ENCODE measurements at regions not wholly inside any gene's neighbourhood (a gene's known extent, or its start where the extent isn't known, plus 50 kb on each side); places are given as distances from the start of the nearest gene placed in this dataset.

DNA sequence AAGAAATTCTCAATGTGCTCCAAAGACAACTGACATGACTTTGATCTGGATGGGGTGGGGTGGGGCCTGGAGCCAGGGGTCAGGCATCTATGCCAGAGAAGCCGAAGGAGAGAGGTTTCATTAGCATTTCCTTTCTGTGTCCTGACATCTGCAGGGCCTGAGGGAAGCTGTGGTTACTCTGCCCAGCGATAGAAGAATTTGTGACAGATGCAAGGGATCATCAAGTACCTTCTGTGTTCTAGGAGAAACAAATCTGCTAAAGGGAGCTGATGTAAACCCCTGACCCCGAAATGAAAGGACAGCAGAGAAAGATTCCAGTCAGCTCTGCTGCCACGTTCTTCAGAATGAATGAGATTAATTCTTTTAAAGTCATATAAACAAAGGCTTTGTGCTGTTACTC lies 335.7 kb downstream of the PRELID2 start:
- no peak for DNase-seq

DNA sequence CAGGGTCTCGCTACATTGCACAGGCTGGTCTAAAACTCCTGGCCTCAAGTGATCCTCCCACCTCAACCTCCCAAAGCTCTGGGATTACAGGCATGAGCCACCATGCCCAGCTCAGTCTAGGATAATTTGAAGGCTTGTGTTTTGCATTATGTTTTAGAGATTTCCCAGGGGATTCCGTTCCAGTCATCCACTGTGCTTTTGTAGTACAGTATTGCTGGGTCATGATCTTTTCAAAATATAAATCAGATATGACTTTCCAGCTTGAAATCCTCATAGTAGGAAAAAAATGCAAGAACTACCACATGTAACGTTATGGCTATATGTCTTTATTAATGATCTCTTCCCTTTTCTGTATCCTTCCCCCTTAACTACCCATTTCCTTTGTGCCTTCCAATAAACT lies 338.1 kb downstream of the PRELID2 start:
- no peak for DNase-seq

DNA sequence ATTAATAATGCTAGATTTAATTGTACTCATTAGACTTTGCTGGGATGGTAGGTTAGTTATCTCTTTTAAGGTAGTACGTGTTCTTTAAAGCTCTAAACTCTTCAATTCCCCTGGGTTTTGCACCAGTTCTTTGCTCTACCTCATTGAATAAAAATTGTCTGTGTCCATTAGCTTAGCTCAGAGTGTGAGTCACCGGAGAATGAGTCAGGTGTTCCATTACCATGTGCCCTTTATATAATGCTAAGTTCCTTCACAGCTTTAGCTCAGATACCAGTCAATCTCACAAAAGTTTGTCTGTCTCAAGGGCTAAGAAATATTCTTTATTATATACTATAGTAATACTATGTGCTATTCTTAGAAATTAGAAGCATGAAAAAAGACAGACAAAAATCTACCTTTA lies 339.4 kb downstream of the PRELID2 start:
- DNase-seq, result no peak

DNA sequence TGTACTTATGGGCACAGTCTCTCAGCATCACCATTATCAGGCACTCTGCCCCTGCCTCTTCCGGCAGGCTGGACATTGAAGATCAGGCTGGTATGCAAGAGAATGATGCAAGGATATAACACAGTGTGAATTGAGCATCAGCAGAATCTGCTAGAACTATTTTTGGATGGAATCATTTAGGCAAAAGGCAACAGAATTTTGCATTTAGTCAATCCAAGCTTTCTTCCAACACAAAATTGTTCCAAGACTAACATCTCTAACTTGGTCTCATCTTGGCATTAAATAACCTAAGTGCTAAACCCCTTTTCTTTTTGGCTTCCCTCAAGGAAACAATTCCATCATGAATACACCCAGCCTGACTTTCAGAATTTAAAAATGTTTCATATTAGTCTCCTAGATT lies 339.9 kb downstream of the PRELID2 start:
- no peak for DNase-seq

DNA sequence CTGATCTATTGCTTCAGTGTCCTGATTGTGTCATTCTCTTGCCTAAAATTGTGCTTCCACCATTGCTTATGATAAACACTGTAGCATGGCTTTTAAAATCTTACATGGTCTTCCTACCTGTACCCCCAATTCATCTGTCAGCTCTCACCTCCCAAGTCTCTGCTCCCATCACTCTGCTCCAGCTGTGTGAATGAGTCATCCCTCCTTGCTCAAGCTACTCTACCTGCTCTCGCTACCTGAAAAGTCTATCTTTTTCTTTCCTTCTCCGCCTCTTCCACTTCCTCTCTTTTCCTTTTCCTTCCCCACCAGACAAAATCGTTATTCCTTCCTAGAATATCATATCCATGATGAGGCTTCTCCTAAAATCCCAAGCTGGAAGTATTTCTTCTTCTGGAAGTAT lies 341.7 kb downstream of the PRELID2 start:
- no peak for DNase-seq

DNA sequence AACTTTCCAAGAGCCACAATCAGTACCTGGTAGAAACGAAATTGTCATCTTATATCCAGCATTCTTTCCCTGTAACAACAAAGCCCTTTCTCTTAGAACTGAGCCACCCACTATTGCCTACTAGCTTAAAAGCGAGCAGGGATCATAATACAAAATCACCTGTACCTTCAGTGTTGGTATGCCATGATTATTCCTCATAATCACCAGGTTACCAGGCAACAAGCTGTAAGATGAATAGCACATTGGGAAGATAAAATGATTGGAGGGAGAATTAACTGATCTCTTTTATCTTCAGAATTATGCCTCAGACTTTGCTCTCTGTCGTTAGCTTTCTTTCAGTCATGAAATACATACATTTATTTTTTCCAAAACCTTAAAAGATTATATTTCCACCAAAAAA lies 345.6 kb downstream of the PRELID2 start:
- no peak for DNase-seq

DNA sequence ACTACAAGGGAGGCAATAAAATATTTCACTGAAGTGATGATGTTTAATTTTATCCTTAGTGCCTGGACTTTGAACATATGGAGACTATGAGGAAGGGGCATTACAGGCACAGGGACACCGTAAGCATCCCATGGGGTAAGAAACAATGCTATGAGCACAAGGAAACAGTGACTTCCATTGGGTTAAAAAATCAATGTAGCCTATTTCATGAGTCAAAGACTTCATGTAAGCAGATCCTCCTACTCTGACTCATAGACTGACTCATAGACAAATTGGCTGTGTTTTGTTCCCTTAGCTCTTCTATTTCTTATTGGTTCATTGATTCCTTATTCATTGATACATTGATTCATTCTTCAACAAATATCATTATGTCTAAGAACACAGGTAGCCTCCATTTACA lies 351.0 kb downstream of the PRELID2 start:
- DNase-seq, result no peak

DNA sequence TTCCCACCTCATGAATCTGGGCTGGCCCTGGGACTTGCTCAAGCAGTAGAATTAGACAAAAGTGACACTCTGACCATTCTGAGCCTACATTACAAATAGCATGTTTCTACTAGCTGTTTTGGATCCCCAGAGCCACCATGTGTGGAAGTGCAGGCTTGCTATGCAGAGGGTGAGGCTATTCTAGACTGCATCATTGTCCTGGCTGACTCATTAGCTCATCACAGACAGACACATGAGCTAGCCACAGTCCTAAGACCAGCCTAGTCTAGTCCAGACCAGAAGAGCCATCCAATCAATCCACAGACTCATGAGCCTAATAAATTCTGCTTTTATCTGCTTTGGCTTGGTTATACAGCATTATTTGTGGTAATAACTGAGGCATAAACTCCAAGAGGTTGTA lies 351.9 kb downstream of the PRELID2 start:
- DNase-seq, result no peak

DNA sequence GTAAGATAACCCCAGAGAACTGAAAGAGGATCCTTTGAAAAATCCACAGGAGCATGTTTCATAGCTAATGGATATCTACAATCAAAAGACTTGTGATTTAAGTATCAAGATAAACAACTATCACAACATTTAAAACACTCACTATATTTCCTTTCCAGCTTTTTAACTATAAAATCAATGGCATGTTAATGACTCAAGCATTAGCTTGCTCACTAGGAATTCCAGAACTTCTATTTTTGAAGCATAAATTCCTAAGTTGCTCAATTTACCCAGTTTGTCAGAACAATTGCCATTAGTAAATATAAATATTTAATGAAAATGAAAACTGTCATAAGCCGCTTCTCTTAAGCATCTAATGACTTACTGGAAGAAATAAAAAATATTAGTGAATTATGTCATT lies 355.3 kb downstream of the PRELID2 start:
- no peak for DNase-seq

DNA sequence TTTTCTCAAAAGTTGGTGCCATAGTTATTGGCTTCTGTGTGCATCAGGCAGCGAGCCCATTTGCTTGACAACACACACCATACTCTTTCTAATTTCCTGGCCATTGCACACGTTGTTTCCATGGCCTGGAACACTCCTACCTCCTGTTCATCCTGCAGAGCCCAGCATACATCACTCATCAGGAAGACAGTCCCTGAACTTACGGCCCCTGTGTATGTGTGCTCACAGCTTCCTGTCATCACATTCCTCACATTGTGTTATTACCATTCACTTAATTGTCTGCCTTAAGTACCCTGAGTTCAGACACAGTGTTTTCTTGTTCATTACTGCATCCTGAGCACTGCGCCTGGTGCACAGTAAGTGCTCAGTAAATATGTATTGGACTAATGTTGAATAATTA lies 355.9 kb downstream of the PRELID2 start:
- DNase-seq, result no peak

DNA sequence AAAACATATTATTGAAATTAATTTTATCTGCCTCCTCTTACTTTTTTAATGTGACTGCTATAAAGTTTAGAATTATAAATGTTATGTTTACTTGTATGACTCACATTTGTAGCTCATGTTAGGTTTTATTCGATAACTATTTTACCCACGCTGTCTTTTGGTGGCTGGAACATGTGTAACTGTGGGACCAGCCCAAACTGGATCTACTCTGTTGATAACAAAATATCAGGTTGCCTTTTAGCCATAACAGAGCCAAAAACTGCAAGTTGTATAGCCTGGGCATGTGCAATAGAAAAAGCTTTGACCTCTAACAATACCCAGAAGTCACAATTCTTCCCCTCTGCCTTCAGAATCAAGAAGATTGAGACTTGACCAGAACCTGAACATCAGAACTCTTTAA lies 356.5 kb downstream of the PRELID2 start:
- no peak for DNase-seq

DNA sequence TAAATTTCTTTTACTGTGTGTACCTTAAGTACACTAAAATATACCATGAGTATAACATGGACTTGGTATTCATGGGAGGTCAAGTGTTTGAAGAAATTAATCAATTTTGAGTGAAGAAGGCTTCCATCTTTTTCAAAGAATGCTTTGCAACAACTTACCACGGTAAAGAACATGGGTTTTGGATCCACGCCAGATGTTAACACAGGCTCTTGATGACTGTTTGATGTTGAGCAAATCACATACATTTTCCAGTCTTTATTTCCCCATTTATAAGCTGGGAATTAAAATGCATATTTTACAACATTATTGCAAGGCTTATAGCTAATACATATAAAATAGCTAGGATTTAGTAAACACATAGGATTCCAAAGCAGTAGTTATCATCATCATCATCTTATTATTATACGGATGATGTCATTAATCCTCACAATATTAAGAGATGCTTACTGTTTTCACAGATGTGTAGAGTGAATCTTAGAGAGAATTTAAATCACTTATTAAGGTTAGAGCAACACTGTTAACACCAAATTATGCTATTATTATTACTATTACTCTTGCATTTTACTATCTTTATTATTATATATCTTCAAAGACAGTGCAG lies 362.0 kb downstream of the PRELID2 start:
- peak; percentile 59 for DNase-seq

DNA sequence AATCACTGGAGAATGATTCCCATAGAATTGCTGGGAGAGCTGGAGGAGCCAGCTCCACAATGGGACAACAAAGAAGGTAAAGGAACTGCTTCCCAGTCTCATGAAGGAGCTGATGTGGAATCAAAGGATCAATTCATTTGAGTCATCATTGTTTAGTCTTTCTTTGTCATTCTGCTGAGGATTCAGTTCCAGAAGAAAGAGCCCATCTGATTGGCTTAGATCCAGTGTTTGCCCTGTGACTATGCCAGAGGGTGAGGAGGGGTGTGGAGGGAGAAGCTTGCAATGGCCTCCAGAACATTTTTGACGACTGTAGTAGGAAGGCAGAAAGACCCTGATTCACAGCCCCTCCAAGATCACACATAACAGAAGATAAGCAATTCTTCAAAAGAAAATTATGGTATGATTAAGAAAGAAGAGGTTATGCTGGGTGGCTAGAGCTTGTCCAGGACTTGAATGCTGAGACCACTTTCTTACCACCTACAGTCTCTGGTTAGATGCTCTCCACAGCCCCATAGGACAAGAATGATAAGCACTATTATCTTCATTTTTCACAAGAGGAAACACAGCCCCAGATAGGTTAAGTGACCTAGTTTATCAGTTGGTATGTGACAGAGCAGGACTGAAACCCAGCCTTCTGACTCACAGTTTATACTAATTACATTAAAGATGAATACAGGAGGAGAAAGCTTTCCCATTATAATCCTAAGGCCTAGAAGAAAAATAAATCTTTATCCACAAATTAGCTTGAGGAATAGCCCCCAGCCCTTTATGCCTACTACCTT lies 363.1 kb downstream of the PRELID2 start:
- DNase-seq, result peak; percentile 74

DNA sequence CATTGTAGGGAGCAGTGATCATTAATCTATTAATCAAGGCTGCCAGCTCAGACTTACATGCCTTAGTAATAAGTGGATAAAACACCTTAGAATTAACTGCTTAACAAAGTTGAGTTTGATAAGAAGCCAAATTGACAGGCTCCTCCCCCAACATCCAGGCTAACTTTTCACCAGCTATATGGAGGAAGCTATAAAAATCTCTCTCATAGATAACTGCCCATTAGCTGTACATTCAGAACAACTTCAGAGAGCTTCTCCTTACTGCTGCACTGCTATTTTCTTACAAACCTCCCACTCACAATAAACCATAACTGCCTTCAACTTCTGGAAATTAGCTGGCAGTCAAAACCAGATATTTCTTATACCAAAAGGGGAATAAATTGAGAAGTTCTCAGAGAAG lies 364.1 kb downstream of the PRELID2 start:
- DNase-seq, result peak; percentile 39

DNA sequence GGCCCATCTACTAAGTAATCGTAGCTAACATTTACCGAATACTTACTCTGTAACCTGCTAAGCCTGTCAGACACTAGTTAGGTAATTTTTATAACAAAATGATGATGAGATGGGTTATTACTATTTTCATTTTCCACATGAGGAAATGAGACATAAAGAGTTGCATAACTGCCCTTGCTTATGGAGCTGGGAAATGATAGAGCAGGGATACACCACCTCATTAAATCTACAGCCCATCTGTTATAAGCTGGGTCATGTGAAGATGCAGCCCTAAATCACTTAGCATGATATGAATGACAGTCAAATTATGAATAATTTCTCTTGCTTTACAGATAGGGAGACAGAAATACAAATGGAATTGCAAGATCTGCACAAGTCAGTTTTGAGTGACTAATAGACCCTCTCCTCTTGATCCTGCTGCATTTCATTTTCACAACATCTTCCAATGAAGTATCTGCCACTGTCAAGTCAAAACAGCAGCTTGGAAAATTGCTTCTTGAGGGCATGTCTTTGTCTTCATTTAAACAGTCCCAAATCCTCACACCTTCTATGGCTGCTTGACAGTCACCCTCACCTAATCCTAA lies 364.7 kb downstream of the PRELID2 start:
- no peak for DNase-seq

DNA sequence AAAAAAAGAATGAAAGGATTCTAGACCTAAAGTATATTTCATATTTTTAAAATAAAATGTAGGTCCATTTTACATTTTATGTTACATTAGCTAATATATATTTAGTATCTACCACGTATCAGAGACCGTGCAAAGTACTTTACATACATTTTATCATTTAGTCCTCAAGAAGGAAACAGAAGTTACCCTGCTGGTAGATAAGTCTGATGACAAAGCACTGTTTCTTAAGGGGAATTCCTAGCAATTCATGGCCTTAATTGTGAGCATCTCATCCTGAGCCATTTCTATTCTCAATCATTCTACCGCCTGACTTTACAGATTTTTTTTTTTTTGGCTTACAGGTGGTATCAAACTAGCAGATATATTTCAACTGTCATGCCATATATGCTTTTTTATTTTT lies 367.7 kb downstream of the PRELID2 start:
- DNase-seq, result peak; percentile 56

DNA sequence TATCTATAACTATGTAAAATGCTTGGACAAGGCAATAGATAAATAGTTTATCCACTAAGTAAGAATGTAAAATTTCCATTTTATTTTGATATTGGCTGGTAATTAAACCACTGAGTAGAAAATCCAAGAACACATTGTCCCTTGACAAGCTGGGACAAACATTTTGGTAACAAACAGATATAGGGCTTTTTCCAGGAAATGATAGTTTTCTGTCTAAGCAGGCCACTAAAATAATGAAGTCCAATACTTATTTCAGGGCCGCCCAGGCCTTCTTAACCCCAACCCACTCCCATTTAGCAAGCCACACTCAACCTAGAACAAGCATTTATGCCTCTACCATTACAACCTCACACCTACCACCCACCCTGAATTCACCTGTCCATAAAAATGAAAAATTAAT lies 368.6 kb downstream of the PRELID2 start:
- DNase-seq, result no peak

DNA sequence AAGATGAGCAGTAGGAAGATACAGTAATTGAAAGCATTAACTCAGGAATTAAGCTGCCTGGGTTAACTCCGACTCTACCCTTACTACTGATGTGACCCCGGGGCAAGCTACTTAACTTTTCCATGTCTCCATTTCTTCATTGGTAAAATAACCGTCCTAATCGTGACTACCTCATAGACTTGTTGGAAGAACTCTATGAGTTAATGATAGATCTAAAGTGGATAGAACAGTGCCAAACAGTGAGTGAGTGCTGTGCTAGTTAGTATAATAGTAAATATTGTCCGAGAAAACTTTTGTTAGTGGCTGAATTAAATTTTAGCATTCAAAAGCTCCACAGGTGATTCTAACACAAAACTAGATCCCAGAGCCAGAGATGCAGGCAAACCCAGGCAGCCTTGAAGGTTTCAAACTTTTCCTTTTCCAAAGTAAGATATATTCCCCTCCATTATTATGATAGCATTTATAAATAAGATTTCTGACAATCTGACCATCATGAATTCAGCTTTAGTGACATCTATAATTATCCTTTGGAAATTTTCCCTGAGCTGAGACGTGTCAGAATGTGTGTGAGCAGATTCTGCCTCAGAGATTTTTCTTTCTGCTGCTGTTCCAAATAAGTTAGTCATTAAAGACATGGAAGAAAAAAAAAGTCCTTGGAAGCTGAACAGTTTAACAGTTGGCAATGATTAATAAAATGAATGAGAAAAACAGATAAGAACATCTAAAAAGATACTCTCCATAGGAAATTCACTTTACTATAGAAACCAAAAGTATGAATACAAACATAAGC lies 369.5 kb downstream of the PRELID2 start:
- DNase-seq, result no peak

DNA sequence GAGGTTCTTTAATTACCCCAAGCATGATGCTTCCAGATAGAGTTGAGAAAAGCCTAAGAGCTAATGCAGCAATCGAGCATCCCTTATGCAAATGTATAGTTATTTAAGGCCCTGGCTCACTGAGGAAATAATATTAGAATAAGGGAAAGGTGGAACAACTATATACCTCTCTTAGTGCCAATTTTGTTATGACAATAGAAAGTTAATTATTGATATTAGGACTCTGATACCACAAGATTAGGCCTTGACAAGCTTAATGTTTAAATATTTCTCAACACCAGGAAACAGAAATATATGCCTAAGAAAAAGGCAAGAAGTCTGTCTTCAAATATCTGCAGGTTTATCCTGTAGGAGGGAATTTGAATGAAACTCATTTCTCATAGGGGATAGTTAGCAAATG lies 371.0 kb downstream of the PRELID2 start:
- no peak for DNase-seq

DNA sequence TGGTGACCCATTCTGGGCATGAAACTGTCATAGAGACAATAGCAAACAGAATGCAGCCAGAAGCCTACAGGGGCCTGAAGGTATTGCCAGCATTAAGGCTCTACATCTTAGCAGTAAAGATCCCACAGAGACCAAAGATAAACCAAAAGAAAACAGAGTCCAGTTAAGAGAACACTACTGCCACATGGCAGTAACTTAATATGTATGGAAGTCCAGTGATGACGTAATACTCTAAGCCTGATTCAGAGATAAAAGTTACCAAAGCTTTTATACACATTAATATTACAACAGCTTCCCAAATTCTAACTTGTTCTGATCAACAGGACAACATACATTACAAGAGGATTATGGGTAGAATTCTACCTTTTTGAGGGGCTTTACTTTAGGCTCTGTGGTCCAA lies 371.5 kb downstream of the PRELID2 start:
- peak; percentile 6 for DNase-seq

DNA sequence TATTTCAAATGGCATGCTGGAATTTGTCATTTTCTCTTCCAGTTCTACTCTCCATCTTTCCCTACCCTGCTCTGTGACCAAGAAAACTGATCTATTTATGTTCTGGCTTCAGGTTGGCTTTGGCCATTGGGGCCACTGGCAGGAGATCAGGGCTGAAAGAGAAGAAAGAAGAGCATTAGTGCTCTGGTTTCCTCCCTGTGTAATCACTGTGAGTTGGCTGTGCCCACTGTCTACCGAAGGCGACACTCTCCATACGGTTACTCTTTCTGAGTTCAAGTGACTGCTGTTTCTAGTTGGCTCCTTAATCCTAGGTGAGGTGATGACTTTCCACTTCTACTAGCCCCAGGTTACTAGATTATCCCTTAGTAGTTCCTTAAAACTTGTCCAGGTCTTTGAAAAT lies 372.6 kb downstream of the PRELID2 start:
- DNase-seq, result no peak

DNA sequence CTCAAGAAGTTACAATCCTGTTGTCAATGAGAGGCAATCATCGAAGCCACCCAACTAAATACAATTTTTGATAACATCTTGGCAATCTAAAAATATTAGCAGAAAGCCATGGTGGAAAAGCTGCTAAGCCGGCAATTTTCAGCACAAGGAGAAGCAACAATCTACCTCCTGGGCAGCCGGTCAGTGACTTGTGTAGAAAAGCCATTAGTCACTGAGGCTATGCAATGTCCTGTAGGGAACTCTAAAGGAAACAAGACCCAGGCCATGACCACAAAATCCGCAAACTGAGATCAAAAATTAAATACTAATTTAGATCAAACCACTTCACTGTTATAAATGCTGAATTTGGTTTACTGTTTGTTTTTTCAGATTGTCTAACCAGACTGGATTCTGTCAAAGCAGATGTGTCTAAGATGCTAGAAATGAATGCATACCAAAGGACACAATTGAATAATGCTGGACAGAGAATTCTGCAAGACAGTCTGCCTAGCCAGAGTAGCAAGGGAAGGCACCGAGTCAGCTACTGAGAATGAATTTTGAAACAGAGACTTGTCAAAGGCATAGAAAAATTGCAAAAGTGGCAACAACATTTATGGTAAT lies 384.8 kb downstream of the PRELID2 start:
- DNase-seq, result no peak

DNA sequence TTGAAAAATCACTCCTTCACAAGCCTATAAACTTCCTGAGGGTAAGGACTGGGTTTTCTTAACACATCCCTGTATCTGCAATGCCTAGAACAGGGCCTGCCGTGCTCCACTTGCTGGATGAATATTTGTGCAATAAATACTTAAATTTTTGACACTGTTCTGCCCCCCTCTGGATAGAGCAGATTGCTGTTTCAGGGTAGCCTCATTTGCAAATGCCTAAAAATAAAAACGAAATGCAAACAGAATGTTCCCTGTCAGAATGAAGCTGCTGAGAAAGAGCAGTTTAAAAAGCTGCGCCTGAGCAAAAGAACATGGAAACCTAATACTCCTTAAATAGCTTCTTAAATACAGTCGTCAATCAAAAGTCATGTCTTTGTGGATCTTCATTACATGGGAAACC lies 385.3 kb downstream of the PRELID2 start:
- no peak for DNase-seq

Measured in hematopoietic multipotent progenitor cell treated with erythropoietin and hydrocortisone succinate and interleukin-3 and kit ligand, for 4 days (in vitro differentiated cells).